ENCODE measurements at regions not wholly inside any gene's neighbourhood (a gene's known extent, or its start where the extent isn't known, plus 50 kb on each side); places are given as distances from the start of the nearest gene placed in this dataset.
"Not testable (repeated sequence)": the region's sequence is repeated elsewhere in the genome, so short reads cannot be mapped to it uniquely, and the experiment has no call there.

DNA sequence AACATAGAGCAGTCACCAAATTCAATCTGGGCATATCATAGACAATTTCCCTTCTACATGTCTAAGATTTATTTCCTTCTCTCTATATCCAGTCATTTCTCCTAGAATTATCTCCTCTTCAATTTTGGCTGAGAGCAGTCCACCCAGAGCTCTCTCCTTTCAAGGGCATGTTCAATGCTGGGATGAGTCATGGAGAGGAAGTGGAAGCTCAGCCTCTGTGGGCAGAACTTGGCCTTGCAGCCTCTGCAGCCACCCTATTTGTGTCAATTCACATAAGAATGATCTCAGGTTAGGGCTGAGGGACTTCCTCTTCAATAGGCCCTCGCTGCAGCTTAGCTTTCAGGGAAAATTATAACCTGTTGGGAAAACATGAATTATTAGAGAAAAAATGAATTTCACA lies 560.8 kb downstream of the POM121L12 start:
- no peak for DNase-seq

DNA sequence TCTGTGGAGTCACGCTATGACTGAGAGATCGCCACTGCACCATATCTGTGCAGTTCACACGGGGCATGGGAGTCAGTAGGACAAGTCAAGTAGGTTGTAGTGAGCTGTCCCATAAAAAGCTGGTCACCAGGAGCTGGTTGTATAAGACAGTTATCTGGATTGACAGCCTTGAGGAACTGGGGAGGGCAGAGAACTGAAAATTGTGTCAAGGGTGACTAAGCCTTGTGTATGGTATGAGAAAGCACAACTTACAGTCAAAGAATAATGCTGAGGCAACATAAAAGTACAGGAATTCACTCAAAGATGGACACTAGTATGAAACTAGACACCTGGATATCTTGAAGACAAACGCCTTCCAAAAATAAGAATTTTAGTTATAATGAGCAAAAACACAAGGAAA lies 564.9 kb downstream of the POM121L12 start:
- DNase-seq, result no peak

DNA sequence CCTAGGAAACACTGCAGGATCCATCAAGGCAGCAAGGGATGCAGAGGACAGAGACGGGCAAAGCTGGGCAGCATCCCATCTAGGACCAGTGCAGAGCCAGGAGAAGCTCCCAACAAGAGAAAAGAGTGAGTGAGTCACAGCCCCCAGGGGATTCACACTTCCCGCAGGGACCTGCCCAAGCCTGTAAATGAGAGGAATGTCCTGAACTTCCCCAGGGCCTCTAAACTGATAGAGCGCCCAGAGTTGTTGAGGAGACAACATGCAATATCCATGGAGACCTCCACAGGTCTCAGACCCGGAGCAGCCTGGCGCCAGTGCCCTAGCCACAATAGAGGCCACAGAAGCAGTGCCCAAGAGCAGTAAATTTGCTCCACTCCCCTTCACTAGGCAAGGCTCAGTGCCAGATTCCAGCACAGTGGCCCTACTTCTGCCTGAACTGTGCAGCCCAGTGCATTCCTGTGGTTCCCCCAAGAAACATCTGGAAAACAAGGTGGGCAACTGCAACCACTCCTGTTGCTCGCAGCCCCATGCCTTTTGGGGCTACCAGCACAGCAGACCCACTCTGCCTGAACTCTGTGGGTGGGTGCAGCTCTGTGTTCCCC lies 567.5 kb downstream of the POM121L12 start:
- DNase-seq, result no peak

DNA sequence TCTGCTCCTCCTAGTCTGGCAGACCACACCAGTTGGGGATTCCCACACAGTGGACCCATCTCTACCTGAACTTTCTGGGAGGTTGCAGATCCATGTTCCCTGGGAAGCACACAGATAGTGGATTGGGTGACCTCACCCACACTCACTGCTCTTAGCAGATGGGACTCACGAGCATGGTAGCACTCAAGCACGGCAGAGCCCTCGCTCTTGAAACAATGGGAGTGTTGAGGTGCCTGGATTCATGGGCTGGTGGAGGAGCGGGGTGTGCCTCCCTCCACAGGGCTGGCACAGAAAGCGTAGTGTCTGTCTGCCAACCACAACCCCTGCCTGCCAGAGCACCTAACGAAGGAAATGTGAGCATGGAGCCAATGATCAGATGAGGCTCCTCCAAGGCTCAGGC lies 568.0 kb downstream of the POM121L12 start:
- no peak for DNase-seq

DNA sequence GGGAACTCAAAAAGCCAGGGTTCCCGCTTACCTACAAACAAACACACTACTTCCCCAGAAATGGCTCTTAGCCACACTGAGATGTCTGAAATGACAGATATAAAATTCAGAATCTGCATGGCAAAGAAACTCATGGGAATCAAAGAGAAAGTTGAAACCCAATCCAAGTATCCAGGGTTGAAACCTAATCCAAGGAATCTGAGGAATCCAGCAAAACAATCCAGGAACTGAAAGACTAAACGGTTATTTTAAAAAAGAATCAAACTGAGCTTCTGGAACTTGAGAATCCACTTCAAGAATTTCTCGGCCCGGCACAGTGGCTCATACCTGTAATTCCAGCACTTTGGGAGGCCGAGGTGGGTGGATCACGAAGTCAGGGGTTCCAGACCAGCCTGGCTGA lies 568.8 kb downstream of the POM121L12 start:
- no peak for DNase-seq

DNA sequence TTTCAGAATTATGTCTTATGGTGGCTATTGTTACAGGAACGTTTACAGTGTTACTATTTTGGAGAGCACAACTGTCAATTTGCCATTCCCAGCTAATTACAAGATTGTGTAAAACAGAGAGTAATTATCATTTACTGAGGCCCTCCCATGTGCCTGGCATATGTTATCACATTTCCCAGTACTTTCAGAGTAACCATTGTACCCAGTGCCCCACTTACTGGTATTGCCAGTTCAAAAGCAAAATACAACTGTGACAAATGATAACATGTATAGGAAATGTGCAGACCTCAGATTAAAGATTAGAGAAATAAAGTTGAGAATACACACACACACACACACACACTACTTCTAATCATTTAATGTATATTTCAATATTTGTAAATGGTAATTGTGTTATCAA lies 572.5 kb downstream of the POM121L12 start:
- DNase-seq, result no peak

DNA sequence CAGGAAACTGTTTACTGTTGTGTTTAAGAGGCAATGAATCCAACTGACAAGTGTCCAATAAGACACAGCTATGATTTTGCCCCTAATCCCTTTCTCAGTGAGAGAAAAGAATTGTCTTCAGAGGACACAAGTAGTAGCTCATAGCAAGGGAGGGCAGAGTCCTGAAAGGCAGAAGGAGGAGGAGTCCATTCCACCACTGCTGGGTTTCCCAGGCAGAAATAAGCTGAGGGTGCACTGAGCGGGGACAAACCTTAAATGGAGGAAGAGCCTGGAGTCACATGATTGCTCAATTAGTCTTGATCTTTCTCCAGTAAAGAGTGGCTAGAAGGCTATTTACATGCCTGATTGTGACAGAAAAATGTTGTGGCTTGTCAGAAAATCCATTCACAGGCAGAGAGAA lies 573.8 kb downstream of the POM121L12 start:
- no peak for DNase-seq

DNA sequence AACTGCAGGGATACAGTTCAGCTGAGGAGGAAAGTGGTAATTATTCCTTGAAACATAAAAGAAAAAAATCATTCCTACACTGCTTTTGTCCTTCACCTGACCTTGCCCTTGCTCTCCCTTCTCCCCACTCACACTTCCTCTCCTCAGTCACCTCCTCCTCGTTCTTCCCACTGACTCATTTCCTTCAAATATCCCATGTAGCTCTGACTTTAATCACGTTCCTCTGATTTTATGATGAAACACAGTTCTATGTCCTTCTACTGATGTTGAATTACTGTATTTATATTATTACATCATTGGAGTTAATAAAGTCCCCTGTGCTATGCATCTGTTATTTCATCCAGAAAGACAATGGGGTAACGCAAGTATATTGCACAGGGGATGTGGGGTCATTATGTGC lies 575.6 kb downstream of the POM121L12 start:
- no peak for DNase-seq

DNA sequence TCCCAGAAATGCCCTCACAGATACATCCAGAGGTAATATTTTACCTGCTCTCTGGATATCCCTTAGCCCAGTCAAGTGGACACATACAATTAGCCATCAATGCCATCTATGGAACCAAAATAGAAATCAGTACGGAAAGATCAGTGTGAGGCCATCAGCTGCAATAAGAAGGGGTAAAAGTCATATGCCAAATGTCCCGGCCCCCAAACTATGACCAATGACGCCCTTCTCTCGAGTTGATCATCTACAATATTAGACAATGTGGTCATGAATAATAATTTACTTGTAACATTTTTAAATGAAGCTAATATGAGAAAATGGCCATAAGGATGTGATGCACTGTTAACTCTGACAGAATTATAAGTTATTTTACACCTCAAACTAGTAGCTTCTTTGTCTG lies 588.9 kb downstream of the POM121L12 start:
- DNase-seq, result no peak

DNA sequence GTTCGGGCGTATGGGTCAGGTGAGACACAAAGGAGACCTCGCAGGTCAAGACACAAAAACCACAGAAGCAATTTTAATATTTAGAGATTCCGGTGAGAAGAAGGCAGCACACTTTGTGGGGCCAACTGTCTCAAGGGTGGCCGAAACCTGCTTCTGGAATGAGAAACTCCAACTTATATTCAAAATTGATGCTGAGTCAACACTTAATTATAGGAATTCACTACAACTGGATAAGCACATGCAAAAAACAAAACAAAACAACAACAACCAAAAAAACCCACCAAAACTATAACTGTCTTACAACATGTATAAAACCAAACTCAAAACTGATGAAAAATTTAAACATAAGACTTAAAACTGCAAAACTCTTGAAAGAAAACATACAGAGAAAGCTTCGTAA lies 593.3 kb downstream of the POM121L12 start:
- no peak for DNase-seq

DNA sequence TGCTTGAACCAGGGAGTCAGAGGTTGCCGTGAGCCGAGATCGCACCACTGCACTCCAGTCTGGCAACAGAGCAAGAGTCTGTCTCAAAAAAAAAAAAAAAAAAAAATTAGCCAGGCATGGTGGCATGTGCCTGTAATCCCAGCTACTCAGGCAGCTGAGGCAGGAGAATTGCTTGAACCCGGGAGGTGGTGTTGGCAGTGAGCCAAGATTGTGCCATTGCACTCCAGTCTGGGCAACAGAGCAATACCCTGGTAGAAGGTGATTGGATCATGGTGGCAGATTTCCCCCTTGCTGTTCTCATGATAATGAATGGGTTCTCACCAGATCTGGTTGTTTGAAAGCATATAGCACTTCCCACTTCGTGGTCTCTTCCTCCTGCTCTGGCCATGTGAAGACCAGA lies 599.8 kb downstream of the POM121L12 start:
- DNase-seq, result not testable (repeated sequence)

DNA sequence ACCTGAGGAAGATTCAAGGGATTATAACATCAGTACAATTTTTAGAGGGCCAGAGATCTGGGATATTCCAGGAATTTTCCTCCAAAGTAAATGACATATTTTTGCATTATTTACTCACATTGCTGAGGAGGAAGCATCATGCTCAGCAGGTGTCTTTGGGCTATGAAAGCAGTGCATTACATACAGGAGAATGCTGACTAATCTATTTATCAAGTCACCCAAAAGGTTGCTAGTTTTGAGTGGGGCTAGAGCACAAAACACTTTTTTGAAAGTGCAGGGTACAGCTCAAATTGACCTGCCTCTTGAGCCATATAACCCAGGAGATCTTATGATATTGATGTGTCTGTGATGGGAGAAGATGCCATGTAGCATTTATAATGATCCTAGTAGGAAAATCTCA lies 603.1 kb downstream of the POM121L12 start:
- no peak for DNase-seq

DNA sequence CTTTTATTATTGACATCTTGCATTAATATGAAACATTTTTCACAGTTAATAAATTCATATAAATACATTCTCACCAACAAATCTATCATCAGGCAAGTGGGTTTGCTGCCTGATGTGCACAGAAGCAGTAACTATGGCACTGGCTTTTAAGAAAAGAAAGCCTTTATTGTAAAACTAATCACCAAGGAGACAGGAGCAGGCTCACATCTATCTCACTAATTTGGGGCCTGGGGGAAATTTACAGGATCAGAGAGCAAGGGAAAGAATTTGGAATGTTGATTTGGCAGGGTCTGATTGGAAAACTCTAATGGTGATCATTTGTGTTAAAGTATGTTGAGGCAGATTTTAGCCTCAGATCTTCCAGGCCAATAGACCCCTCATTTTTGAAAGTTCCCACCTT lies 605.7 kb downstream of the POM121L12 start:
- DNase-seq, result no peak

DNA sequence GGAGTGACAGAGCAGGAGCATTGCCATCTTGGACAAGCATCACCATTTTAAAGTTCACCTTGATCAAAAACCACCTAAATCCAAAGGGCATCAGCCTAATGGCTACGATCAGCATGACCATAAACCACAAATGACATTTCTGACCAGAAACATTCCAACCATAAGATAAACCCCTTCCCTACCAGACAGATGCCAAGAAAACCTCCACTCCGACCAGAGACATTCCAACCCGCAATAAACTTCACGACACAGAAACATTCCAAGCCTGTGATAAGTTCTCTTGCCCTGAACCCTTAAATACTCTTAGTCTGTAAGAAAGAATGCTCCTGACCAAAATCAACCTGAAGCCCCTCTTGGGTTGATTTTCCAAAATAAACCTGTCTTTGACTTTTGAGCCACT lies 606.9 kb downstream of the POM121L12 start:
- no peak for DNase-seq

DNA sequence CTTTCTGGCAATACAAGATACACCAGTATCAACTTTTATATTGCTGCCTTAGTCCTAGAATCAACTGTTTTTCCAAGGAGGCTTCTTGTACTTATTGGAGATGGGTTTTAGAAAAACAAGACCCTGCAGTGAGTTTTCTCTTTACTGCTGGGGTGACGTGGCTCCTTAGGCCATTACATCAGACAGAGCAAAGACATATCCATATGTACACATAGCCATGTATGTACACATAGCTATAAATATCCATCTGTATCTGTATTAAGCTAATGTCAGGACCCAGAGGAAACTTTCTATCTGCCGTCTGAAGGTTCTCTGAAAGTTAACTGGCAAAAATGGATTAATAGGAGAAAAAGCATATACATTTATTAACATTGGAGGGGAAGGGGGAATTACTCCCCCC lies 607.4 kb downstream of the POM121L12 start:
- DNase-seq, result no peak

DNA sequence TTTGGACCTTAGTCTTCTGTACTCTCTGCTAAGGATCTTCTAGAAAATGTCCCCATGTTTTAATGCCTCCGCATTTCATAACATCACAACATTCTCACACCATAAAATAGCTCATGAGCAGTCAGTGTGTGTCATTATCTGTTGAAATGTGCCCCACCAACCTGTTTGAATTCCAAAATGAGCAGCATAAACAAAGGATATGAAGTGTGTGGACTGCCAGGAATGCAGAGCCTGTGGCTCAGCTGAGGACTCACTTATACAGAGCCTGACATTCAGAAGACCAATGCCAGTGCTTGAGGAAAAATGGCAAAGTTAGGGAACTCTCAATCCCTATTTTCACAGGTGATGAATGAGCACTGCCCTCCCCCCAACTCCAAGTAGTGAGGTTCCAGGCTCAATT lies 621.4 kb downstream of the POM121L12 start:
- no peak for DNase-seq

DNA sequence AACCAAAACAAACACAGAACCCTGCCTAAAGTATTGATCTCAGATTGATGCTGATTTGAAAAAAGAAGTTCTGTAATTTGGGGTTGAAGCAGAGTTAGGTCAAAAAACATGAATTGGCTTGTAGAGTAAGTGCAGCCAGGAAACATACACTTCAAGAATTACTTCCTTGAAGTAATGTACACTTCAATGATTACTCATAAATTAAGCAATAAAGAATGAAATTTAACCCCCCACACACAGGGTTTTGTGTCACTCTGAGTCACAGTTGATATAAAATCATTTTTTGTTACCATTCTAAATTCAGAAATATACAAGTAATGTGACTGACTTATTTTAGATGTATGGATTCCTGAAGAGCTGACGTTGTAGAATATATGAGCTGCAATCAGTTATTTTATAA lies 622.2 kb downstream of the POM121L12 start:
- DNase-seq, result no peak

DNA sequence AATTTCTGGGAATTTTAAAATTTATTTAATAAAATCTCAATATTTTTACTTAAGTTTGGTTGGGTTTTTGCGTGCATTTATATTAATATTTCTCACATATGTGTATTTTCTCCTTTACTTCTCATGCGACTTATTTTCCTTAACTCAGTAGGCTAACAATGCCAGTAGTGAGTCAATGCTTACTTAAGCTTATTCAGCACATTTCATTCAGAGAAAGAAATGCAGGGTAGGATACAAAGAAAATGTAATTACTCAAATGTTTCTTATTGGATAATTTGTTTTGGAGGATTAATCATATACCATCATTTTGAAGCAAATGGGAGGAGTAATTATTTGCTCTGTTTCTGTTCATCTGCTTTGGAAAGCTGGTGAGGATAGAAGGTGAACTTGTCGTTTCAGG lies 623.5 kb downstream of the POM121L12 start:
- no peak for DNase-seq

DNA sequence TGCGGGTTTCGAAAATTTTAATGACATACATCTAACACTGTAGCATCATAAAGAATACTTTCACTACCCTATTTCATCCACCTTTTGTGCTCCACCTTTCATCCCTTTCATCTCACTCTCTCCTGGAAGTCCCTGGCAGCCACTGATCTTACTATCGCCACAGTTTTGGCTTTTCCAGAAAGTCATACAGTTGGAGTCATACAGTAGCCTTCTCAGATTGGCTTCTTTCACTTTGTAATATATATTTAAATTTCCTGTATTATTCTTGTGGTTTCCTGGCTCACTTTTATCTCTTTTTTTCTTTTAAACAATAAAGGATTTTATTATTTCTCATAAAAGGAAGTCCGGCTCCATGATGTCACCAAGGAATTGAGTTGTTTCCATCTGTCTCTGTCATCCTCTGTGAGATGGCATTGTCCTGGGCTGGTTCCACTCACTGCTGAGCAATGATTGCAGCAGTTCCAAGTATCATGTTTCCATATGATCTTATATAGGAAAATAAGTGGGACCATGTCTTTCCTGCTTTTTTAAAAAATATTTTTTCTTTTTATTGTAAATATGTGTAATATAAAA lies 626.3 kb downstream of the POM121L12 start:
- no peak for DNase-seq

DNA sequence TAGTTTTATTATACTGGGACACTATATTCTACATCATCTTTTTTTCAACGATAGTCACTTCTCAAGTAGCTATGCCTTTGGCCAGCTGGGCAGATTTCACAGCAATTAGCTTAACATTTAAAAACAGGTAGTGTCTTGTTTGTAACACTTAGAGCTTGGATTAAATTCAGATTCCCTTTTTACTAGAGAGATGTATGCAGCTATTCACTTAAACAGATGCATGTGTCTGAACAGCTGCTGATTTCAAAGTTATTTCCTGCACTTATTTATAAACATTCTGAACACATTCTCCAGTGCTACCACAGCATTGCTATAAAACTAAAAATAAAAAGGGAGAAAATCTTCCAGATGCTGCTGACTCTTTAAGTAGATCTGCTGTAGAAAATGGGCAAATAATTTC lies 637.2 kb downstream of the POM121L12 start:
- DNase-seq, result no peak

DNA sequence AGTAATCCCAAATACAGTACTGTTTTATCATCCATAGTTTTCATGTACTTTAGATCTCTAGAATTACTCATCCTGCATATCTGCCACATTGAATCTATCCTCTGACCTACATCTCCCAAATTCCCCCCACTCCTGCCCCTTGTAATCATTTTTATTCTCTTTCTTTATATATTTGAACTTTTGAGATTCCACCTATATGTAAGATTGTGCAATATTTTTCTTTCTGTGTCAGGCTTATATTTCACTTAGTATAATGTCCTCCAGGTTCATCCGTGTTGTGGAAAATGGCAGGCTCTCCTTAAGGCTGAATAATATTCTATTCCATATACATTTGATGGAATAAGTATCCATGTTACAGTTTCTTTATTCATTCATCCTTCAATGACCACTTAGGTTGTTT lies 640.4 kb downstream of the POM121L12 start:
- no peak for DNase-seq

DNA sequence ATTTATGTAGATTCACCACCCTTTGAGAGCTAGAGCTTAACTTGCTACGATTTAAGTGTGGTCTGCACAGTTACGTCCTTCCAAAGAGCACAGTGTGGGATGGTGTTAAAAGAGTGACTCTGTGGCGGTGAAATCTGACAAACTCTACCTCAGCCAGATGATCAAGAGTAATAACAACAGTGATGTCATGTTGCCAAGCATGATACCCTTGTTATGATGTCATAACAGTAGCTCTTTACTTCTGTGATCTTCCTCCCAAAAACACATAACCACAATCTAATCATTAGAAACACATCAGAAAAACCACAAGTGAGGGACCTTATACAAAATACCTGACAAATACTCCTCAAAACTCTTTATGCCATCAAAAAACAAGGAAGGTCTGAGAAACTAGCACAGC lies 649.3 kb downstream of the POM121L12 start:
- DNase-seq, result no peak

DNA sequence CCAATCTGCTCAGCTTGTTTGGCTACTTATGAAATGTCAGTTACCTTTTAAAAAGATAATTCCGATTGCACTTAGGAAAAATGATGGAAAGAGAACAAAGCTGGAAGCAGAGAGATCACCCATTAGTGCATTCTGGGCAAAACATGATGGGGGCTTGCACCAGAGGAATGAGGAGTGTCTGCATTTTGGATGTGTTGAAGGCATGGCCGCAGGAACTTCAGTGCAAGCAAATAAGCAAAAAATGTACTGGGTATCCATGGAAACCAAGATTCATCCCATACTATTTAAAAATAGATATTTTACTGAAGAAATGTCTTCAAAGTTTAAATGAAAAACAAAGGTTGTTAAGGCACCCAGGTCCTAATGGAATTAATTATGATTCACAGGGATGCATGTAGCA lies 655.0 kb downstream of the POM121L12 start:
- no peak for DNase-seq

DNA sequence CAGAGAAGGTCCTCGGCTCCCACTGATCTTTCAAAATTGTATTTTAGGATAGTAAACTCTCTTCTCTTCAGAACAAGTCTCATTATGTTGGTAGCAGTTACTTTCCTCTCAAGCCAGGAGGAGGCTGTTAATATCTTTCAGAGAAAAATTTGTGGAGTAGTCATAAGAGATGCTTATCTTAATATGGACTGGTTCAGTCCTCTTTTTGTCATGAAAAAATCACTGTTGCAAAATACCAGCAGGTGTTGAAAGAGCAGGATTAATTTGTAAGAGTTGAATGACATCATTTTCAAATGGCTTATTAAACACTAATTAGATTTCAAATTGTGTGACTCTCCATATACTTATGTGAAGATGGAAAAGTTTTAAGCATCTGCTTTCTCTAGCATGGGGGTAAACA lies 662.5 kb downstream of the POM121L12 start:
- no peak for DNase-seq

DNA sequence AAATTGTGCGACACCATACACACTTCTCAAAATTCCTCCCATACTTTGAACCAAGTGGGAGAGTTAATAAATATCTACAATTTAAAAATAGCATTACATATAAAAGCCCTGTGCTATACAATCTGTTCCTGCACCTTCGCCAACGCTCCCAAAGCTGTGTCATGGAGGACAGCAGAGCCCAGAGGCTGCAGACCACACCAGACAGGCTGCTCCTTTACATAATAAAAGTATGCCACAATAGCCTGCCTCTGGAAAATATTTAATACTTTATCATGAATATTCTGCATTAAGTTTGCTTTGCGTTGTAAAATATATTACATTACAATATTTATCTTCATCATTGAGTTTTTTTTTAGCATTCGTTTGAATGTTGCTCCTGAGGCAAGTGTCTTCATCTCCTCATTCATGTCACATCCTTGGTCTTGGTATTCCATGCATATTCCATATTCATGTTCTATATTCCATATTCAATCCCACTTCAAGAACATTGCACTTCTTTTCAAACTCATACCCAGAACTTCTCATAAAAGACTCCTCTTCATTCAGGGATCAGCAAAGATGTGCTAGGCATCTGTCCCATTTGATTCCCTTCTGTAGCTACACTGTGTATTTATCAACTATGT lies 663.9 kb downstream of the POM121L12 start:
- no peak for DNase-seq
